ENCODE measurements at regions not wholly inside any gene's neighbourhood (a gene's known extent, or its start where the extent isn't known, plus 50 kb on each side); places are given as distances from the start of the nearest gene placed in this dataset.

DNA sequence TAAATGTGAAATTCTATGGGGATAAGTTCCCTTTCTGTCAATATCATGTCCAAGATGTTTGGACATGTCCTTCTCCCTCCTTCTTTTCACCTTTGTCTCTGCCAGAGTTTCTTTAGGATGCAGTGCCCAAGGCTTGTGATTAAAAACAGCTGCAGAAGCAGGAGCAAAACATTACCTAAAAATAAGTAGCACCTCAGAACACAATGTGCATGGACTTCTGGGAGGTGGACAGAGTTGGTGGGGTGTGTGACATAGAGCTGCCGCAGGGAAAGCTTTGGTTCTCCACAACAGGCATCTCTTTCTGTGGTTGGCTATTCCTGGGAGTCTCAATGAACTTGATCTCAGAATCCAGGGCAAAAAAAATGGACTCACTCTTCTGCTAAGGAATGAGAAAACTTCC lies 97.0 kb downstream of the SEC61B start:
- H2AK5ac ChIP-seq (ENCODE audit: low read depth, low read length): no peak overlapping the region
- CTCF ChIA-PET (ENCODE audit: partially characterized antibody): interaction anchor here (1.1 to 1.3 kb wide), 2 partner anchors 197 to 588 kb away, joined by 3 read pairs; no protein-coding TSS in a partner anchor
- no peaks in the 10 kb centered on the region for H3K79me1 ChIP-seq (ENCODE audit: low read depth, low read length)
- FAIRE-seq (no peak), DNase-seq (ENCODE audit: low read depth in 1 of 2, low spot score in 2 of 2) (no peak)
- 100% methylated on average over 1 of the region's 1 CpG; no CpG with 5 or more reads in 1 of the 2 experiments for WGBS, 2 experiments (ENCODE audit: extremely low coverage in 1 of 2, insufficient coverage in 1 of 2, insufficient read length in 1 of 2, insufficient replicate concordance in 2 of 2, low coverage in 1 of 2, low lambda C conversion rate in 2 of 2, missing lambda C conversion rate in 1 of 2)
- no peaks in the 10 kb centered on the region for H4K20me1 ChIP-seq (replicated peaks in 1 of 2; ENCODE audit: control insufficient read depth in 1 of 2, insufficient read depth in 2 of 2, low read length in 2 of 2)
- H2BK12ac ChIP-seq (ENCODE audit: low read depth, low read length): no peak overlapping the region
- no peak overlapping the region for H4K91ac ChIP-seq (replicated peaks; ENCODE audit: insufficient read length, low read length)
- no peaks in the 10 kb centered on the region for H3K36me3 ChIP-seq (ENCODE audit: control insufficient read depth in 2 of 4, insufficient read depth in 4 of 4, low read length in 3 of 4)
- H3K23ac ChIP-seq (ENCODE audit: insufficient read length): no peak overlapping the region
- H2BK120ac ChIP-seq (replicated peaks; ENCODE audit: low read depth, low read length): no peak overlapping the region
- TF ChIP-seq, protein P1, sequence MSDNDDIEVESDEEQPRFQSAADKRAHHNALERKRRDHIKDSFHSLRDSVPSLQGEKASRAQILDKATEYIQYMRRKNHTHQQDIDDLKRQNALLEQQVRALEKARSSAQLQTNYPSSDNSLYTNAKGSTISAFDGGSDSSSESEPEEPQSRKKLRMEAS (IDR thresholded peaks at IDR 0.05): no peak
- TF ChIP-seq CBX5 (IDR thresholded peaks at IDR 0.05; ENCODE audit: low read depth, low read length) (no peak), POLR2A (IDR thresholded peaks at IDR 0.05; ENCODE audit: control extremely low read depth in 1 of 2, low read depth in 2 of 2, low read length in 2 of 2) (no peak), CHD1 (IDR thresholded peaks at IDR 0.05; ENCODE audit: low read depth, low read length) (no peak), SAP30 (IDR thresholded peaks at IDR 0.05; ENCODE audit: insufficient read depth, insufficient replicate concordance, low read length) (no peak), SIN3A (conservative IDR thresholded peaks at IDR 0.05 in 1 of 2, IDR thresholded peaks at IDR 0.05 in 1 of 2; ENCODE audit: low read depth in 1 of 2, low read length in 2 of 2) (no peak)
- TF ChIP-seq, protein P2, sequence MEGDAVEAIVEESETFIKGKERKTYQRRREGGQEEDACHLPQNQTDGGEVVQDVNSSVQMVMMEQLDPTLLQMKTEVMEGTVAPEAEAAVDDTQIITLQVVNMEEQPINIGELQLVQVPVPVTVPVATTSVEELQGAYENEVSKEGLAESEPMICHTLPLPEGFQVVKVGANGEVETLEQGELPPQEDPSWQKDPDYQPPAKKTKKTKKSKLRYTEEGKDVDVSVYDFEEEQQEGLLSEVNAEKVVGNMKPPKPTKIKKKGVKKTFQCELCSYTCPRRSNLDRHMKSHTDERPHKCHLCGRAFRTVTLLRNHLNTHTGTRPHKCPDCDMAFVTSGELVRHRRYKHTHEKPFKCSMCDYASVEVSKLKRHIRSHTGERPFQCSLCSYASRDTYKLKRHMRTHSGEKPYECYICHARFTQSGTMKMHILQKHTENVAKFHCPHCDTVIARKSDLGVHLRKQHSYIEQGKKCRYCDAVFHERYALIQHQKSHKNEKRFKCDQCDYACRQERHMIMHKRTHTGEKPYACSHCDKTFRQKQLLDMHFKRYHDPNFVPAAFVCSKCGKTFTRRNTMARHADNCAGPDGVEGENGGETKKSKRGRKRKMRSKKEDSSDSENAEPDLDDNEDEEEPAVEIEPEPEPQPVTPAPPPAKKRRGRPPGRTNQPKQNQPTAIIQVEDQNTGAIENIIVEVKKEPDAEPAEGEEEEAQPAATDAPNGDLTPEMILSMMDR (IDR thresholded peaks at IDR 0.05; ENCODE audit: control extremely low read depth in 1 of 3, insufficient read depth in 1 of 3, low read depth in 1 of 3, low read length in 3 of 3): no peak
- H3K27ac ChIP-seq (ENCODE audit: low read depth, low read length): no peak overlapping the region
- H3K56ac ChIP-seq (replicated peaks; ENCODE audit: insufficient read length, low read depth, low read length): no peak overlapping the region
- H3K9me3 ChIP-seq (ENCODE audit: insufficient read depth in 2 of 2, low read depth in 1 of 2, low read length in 1 of 2): no peaks in the 10 kb centered on the region
- H2AFZ ChIP-seq (ENCODE audit: low read length): no peak overlapping the region
- no peak overlapping the region for H3K9ac ChIP-seq (replicated peaks in 1 of 4; ENCODE audit: extremely low read depth in 1 of 4, low read depth in 3 of 4, low read length in 3 of 4)
- no peak overlapping the region for H3K14ac ChIP-seq (ENCODE audit: insufficient read length)
- H2BK20ac ChIP-seq (ENCODE audit: low read length): no peak overlapping the region
- H4K8ac ChIP-seq (ENCODE audit: extremely low read depth, insufficient read depth, low read length): no peak overlapping the region
- H2BK5ac ChIP-seq (ENCODE audit: low read depth, low read length): no peak overlapping the region
- no peak overlapping the region for H3K4me3 ChIP-seq (ENCODE audit: extremely low read depth in 1 of 4, insufficient read depth in 2 of 4, low read depth in 3 of 4, low read length in 4 of 4)
- POLR2A ChIA-PET (ENCODE audit: partially characterized antibody): no interaction called here
- H3K4me2 ChIP-seq (ENCODE audit: insufficient read depth in 1 of 2, low read depth in 2 of 2, low read length in 2 of 2): no peak overlapping the region
- H3K4me1 ChIP-seq (replicated peaks in 1 of 4; ENCODE audit: control insufficient read depth in 3 of 4, insufficient read depth in 4 of 4, low read length in 3 of 4): peaks cover 0 to 4% (median 0%) of the 10 kb centered on the region in 4 experiments; a peak in 2 of 7 replicates
- H4K5ac ChIP-seq (ENCODE audit: insufficient read length, low read depth, low read length): no peak overlapping the region
- no peaks in the 10 kb centered on the region for H3K27me3 ChIP-seq (replicated peaks in 1 of 4; ENCODE audit: control insufficient read depth in 3 of 4, extremely low read depth in 1 of 4, insufficient read depth in 3 of 4, low read length in 3 of 4)
- no peaks in the 10 kb centered on the region for H3K79me2 ChIP-seq (ENCODE audit: control insufficient read depth in 1 of 2, insufficient read depth in 2 of 2, low read length in 2 of 2)
- no peak overlapping the region for H3K18ac ChIP-seq (ENCODE audit: extremely low read depth, low read length)
- H3K4ac ChIP-seq (replicated peaks; ENCODE audit: insufficient read length, low read depth, low read length): no peak overlapping the region
- no peaks in the 10 kb centered on the region for H3K23me2 ChIP-seq (ENCODE audit: low read depth, low read length)
- H2BK15ac ChIP-seq (ENCODE audit: low read length): no peak overlapping the region
